ENCODE measurements at regions not wholly inside any gene's neighbourhood (a gene's known extent, or its start where the extent isn't known, plus 50 kb on each side); places are given as distances from the start of the nearest gene placed in this dataset.

DNA sequence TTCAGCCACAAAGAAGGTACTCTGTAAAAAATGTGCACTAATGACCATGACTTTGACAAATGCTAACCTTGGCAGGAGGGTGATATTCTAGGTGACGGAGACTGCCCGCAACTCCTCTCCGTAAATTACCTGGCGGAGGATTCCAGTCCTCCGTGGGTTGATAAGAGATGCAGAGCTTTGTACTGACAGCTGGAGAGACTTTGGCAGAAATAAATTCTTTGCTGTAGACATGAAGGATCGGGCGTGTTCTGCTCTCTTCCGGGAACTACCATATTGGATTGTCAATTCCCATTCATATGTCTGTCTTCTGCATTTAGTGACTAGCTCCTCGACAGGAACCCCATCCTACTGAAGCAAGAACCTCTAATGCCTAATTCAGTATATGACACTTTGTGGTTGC, 158.3 kb upstream of the KAZN start:
- Histone ChIP-seq H3K27me3 (ENCODE audit: control insufficient read depth in 3 of 3, insufficient read depth in 3 of 3, low read length in 2 of 3) (no peaks in the 10 kb centered on the region), H3K4me1 (ENCODE audit: control insufficient read depth in 5 of 5, insufficient read depth in 5 of 5, low read length in 5 of 5) (no peaks in the 10 kb centered on the region), H3K27ac (ENCODE audit: low read depth in 1 of 2, low read length in 1 of 2) (no peak overlapping the region), H3K9me3 (ENCODE audit: control insufficient read depth in 4 of 4, insufficient read depth in 3 of 4, low read length in 3 of 4) (peaks cover 0 to under 1% (median 0%) of the 10 kb centered on the region in 4 donors), H3K9ac (ENCODE audit: insufficient read depth in 1 of 2, low read length in 2 of 2) (no peak overlapping the region), H3K4me3 (no peak overlapping the region), H3K36me3 (ENCODE audit: control insufficient read depth in 4 of 4, insufficient read depth in 4 of 4, low read length in 4 of 4) (no peaks in the 10 kb centered on the region)
- ATAC-seq (ENCODE audit: insufficient read depth, low FRiP score) (no peak), DNase-seq (no peak)
- TF ChIP-seq, protein P1, sequence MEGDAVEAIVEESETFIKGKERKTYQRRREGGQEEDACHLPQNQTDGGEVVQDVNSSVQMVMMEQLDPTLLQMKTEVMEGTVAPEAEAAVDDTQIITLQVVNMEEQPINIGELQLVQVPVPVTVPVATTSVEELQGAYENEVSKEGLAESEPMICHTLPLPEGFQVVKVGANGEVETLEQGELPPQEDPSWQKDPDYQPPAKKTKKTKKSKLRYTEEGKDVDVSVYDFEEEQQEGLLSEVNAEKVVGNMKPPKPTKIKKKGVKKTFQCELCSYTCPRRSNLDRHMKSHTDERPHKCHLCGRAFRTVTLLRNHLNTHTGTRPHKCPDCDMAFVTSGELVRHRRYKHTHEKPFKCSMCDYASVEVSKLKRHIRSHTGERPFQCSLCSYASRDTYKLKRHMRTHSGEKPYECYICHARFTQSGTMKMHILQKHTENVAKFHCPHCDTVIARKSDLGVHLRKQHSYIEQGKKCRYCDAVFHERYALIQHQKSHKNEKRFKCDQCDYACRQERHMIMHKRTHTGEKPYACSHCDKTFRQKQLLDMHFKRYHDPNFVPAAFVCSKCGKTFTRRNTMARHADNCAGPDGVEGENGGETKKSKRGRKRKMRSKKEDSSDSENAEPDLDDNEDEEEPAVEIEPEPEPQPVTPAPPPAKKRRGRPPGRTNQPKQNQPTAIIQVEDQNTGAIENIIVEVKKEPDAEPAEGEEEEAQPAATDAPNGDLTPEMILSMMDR (IDR thresholded peaks at IDR 0.05; ENCODE audit: control extremely low read depth, extremely low read depth): no peak
- 93% methylated on average over 9 of the region's 9 CpGs for WGBS, 2 donors

DNA sequence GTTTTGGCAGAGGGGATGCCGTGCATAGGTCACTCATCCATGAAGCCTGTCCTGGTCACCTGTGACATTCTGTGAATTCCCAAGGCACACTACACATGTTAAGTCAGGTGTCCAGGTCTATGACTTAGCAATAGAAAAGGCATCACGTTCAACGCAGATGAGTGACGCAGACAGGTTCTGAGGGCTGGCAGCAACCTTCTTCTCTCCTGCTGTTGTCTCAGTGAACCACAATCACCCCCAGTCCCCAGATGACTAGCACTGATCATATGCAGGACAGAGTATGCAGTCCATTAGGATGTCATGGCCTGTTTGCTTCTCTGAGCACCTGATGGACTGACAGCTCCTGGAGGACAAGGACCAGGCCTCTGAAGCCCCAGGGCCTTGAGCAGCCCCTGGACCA, 157.8 kb upstream of the KAZN start:
- Histone ChIP-seq H3K4me1 (ENCODE audit: control insufficient read depth in 5 of 5, insufficient read depth in 5 of 5, low read length in 5 of 5) (no peaks in the 10 kb centered on the region), H3K27me3 (ENCODE audit: control insufficient read depth in 3 of 3, insufficient read depth in 3 of 3, low read length in 2 of 3) (no peaks in the 10 kb centered on the region), H3K36me3 (ENCODE audit: control insufficient read depth in 4 of 4, insufficient read depth in 4 of 4, low read length in 4 of 4) (no peaks in the 10 kb centered on the region), H3K27ac (ENCODE audit: low read depth in 1 of 2, low read length in 1 of 2) (no peak overlapping the region), H3K4me3 (no peak overlapping the region), H3K9ac (ENCODE audit: insufficient read depth in 1 of 2, low read length in 2 of 2) (no peak overlapping the region), H3K9me3 (ENCODE audit: control insufficient read depth in 4 of 4, insufficient read depth in 3 of 4, low read length in 3 of 4) (no peaks in the 10 kb centered on the region)
- DNase-seq (no peak), ATAC-seq (ENCODE audit: insufficient read depth, low FRiP score) (no peak)
- WGBS, 2 donors: 94 to 95% methylated on average over 4 of the region's 4 CpGs
- TF ChIP-seq, protein P1 (IDR thresholded peaks at IDR 0.05; ENCODE audit: control extremely low read depth, extremely low read depth): no peak

DNA sequence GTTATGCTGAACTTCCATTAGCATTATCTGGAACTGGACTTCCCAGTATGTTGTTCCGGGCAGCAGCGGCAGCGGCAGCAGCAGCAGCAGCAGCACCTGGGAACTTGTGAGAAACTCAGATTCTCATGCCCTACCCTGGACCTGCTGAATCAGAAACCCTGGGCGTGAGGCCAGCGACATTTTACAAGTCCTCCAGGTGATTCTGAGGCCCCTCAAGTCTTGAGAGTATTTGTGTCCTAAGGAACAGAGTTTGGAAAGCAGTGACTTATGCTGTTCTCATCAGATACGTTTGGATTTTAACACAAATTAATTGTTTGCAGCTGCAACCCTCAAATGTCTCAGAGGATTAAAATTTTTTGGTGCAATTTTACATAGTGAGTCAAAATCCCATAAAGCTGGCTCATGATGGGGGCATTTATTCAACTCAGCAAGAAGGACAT, 157.2 kb upstream of the KAZN start:
- DNase-seq (peak in 2 of 3 donors; percentile 17 to 65), ATAC-seq (ENCODE audit: insufficient read depth, low FRiP score) (no peak)
- TF ChIP-seq, protein P1 (IDR thresholded peaks at IDR 0.05; ENCODE audit: control extremely low read depth, extremely low read depth): no peak
- H3K27ac ChIP-seq (ENCODE audit: low read depth in 1 of 2, low read length in 1 of 2): no peak overlapping the region
- H3K36me3 ChIP-seq (ENCODE audit: control insufficient read depth in 4 of 4, insufficient read depth in 4 of 4, low read length in 4 of 4): no peaks in the 10 kb centered on the region
- no peaks in the 10 kb centered on the region for H3K9me3 ChIP-seq (ENCODE audit: control insufficient read depth in 4 of 4, insufficient read depth in 3 of 4, low read length in 3 of 4)
- no peak overlapping the region for H3K4me3 ChIP-seq
- no peak overlapping the region for H3K9ac ChIP-seq (ENCODE audit: insufficient read depth in 1 of 2, low read length in 2 of 2)
- no peaks in the 10 kb centered on the region for H3K27me3 ChIP-seq (ENCODE audit: control insufficient read depth in 3 of 3, insufficient read depth in 3 of 3, low read length in 2 of 3)
- 66 to 82% methylated on average over 6 of the region's 6 CpGs for WGBS, 2 donors
- no peaks in the 10 kb centered on the region for H3K4me1 ChIP-seq (ENCODE audit: control insufficient read depth in 5 of 5, insufficient read depth in 5 of 5, low read length in 5 of 5)

DNA sequence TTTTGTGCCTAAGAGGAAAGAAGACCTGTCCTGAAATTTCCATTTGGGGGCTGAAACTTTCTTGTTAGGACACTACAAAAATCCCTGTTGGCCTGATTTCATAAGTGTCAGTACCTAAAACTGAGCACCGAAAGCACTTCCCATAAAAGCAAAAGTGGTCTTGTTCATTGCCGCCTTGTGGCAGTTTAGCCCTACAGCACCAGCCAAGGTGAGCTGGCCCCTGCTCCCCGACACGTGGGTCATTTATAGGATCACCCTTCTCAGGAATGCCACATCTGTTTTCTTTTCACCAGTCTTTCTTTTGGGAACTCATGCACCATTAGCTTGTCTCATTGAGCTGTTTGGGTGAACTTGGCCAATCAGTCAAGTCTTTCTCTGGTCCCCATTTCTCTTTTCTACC, 155.8 kb upstream of the KAZN start:
- 83 to 84% methylated on average over 4 of the region's 4 CpGs for WGBS, 2 donors
- DNase-seq (no peak), ATAC-seq (ENCODE audit: insufficient read depth, low FRiP score) (no peak)
- Histone ChIP-seq H3K4me3 (no peak overlapping the region), H3K27me3 (ENCODE audit: control insufficient read depth in 3 of 3, insufficient read depth in 3 of 3, low read length in 2 of 3) (no peaks in the 10 kb centered on the region), H3K36me3 (ENCODE audit: control insufficient read depth in 4 of 4, insufficient read depth in 4 of 4, low read length in 4 of 4) (no peaks in the 10 kb centered on the region), H3K4me1 (ENCODE audit: control insufficient read depth in 5 of 5, insufficient read depth in 5 of 5, low read length in 5 of 5) (no peaks in the 10 kb centered on the region), H3K9ac (ENCODE audit: insufficient read depth in 1 of 2, low read length in 2 of 2) (no peak overlapping the region), H3K27ac (ENCODE audit: low read depth in 1 of 2, low read length in 1 of 2) (no peak overlapping the region), H3K9me3 (ENCODE audit: control insufficient read depth in 4 of 4, insufficient read depth in 3 of 4, low read length in 3 of 4) (no peaks in the 10 kb centered on the region)
- TF ChIP-seq, protein P1 (IDR thresholded peaks at IDR 0.05; ENCODE audit: control extremely low read depth, extremely low read depth): no peak
